GM10266 (cell line): ENCODE measurements at regions not wholly inside any gene's neighbourhood (a gene's known extent, or its start where the extent isn't known, plus 50 kb on each side); places are given as distances from the start of the nearest gene placed in this dataset.

Experiments
- DNase-seq: peaks from one replicate; pipeline ENCODE4 v3.0.0; 2012; ENCODE audit errors: extremely low spot score
- TF ChIP-seq, protein P1 (sequence below): IDR thresholded peaks from 2 replicates; pipeline ENCODE4 v1.5.1; 2012; ENCODE audit warnings: mild to moderate bottlenecking, low read depth; ENCODE audit not compliant: control insufficient read depth, insufficient read depth; ENCODE audit errors: missing control alignments

DNA sequence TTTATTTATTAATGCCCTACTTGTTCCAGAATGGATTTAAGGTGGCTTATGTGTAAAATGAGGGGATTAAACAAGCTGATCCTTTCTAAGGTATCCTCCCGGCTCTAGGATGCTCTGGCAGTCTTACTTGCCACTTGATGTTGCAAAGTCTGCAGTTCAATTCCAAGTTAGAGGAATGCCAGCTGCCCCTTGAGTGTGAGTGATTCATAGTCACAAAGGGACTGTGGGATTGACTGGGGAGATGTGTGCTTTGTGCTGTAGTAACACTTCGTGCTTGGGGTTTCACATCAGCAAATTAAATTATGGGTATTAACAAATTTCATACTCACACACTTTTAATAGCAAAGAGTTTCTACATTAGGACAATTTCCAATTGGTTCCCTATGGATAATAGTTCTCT, 550.8 kb upstream of the CADM1 start:
- TF ChIP-seq, protein P1, sequence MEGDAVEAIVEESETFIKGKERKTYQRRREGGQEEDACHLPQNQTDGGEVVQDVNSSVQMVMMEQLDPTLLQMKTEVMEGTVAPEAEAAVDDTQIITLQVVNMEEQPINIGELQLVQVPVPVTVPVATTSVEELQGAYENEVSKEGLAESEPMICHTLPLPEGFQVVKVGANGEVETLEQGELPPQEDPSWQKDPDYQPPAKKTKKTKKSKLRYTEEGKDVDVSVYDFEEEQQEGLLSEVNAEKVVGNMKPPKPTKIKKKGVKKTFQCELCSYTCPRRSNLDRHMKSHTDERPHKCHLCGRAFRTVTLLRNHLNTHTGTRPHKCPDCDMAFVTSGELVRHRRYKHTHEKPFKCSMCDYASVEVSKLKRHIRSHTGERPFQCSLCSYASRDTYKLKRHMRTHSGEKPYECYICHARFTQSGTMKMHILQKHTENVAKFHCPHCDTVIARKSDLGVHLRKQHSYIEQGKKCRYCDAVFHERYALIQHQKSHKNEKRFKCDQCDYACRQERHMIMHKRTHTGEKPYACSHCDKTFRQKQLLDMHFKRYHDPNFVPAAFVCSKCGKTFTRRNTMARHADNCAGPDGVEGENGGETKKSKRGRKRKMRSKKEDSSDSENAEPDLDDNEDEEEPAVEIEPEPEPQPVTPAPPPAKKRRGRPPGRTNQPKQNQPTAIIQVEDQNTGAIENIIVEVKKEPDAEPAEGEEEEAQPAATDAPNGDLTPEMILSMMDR: no peak
- no peak for DNase-seq

DNA sequence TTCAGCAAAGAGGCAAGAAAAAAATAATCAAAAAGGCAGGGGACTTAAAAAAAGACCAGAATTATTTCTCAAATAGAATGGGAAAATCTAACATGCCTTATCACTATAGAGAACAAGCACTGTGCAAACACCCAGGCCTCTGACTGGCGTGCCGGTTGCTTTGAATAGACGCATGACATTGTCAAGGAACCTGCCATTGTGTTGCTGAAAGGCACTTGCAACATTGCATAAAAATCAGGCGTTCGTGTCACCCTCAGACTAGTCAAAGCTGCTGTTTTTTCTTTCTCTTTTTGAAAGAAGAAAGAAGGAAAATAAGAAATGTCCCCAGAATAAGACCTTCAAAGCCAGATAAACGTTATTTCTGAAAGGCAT, 549.3 kb upstream of the CADM1 start:
- no peak for DNase-seq
- TF ChIP-seq, protein P1: no peak

DNA sequence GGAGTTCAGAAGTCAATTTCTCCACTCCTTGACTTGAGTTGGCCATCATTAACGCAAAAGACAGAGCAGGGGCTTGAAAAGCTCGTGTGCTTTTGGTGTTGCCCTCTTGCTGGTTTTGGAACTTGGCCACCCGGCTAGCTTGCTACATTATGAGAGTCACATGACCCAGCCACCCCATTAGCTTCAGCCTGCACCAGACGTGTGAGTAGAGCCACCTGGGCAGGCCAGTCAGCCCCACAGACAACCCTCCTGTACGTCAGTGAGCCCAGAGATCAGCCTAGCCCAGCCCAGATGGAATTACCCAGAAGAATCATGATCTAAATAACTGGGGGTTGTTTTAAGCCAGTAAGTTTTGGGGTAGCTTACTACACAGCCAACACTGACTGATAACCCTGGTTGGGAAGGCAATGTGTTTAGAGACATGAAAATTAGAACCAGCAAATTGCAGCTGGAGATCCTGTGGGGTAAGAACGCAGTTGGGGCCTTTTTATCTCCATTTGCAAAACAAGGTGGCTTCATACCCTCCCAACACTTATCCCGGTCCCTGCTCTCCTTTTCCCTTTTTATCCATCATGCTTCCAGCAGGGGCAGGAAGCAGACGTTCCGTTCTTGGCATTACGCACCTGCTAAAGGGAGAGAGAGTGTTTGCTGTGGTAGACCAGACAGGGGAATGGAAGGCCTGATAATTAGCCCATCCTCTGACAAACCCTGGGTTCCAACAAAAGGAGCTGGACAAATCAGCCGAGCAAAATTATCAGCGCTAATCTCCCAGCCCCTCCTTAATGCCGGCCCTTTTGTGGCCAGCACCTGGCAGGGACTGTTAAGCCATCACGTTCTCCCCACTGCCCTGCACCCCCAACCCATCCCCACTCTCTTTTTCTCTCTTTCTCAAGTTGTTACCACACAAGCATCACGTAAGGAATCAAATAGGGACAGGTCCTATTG, 548.7 kb upstream of the CADM1 start:
- DNase-seq: no peak
- TF ChIP-seq, protein P1: no peak

DNA sequence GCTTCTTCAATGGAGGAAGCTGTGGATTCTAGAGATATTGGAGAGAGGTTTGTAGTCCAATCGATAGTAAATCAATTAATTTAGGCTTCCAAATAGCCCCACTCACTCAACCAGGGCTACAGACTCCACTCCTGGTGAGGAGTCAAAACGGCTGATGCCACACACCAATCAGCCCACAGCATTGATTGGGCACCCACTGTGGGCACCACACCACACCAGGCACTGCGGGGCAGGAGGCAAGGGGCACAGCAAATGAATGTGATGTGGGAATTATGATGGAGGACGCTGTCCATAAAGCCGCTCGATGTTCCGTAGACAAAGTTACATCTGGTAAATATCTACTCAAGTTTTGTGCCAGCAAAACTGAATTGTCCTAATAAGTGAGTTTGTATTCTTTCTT, 547.3 kb upstream of the CADM1 start:
- TF ChIP-seq, protein P1: no peak
- DNase-seq: no peak

DNA sequence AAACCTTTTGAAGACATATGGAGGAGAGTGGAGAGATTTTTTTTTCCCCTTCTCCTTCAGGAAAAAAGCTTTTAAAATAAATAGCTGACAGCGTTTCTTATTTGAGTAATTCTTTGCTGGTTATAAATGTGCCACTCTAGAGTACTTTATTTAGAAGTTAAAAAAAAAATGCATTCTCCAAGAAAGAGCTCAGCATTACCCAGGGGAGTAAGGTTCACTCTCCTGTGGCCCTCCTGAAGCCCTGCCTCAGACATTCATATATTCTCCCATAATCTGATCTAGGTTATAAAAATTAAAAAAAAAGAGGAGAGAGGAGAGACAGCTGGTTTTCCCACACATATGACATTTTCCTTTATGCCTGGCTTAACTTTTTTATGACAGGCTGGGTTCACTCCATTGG, 545.2 kb upstream of the CADM1 start:
- DNase-seq: no peak
- TF ChIP-seq, protein P1: no peak

DNA sequence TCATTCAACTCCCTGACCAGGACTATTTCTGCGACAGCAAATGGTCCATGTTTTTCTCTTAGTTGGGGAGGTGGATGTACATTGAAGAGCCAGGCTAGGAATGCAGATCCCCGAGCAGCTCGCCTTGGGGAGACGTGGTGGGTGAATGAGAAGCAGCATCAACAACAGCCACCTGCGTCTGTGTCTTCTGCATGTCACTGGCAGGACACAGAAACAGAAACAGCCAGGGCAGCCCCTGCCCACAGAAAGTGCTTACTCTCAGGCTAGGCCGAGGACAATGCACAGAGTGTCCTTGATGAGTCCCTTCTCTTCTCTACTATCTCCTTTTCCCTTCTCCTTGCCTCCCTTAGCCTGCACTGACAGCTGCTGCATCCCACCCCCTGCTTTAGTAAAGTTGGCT, 541.9 kb upstream of the CADM1 start:
- DNase-seq: no peak
- TF ChIP-seq, protein P1: no peak

DNA sequence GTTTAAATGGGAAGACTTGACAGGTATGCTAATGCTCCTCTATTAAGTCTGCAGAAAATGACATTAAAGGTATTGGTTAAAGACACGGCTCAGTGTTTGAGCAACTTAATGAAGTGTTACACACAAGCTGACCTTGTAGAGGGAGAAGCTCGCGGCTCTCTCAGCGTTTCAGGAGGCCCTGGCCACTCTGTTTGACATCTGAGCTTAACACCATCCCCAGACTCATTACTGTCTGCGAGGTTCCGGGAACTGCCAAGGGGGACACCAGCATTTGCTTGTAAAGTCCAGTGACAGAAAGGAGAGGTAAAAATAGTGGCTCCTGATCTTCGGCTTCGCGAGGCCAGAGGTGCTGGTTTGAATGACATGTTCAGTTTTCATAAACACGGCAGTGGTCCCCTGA, 540.7 kb upstream of the CADM1 start:
- DNase-seq: no peak
- TF ChIP-seq, protein P1: no peak
